Esophagus squamous epithelium (tissue), 4 donors: ENCODE measurements at regions not wholly inside any gene's neighbourhood (a gene's known extent, or its start where the extent isn't known, plus 50 kb on each side); places are given as distances from the start of the nearest gene placed in this dataset.

Experiments used
- POLR2A ChIP-seq, 4 donors: fragments of 450-650 bp; IDR thresholded peaks; one replicate each; pipeline ENCODE4 v1.6.1; 2017; ENCODE audit warnings: antibody characterized with exemption in 4 of 4, mild to moderate bottlenecking in 4 of 4, moderate library complexity in 3 of 4
- TF ChIP-seq, protein P1 (sequence below), 6 experiments: fragments of 450-650 bp in 4 of 6; fragments of 200-600 bp in 2 of 6; sonication (generic) in 2 of 6; IDR thresholded peaks; one replicate each; pipeline ENCODE4 v1.5.1; 2016 to 2019; ENCODE audit warnings: antibody characterized with exemption in 6 of 6, mild to moderate bottlenecking in 4 of 6, moderate library complexity in 4 of 6

DNA sequence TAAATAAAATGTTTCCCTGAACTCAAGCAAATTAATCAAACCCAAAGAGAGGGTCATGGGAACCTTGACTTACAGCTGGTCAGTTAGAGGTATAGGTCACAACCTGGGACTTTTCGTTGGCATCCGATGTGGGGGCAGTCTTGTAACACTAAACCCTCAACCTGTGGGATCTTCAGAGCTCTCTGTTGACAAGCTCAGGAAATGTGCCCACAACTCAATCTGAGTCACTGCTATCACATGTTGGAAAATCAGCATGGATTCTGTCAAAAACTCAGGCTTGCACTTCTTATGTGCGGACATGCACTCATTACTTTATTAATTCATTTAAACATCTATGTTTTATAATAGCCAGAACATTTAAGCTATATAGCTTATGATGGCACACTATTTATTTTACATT is 424.6 kb upstream of the SORCS1 start:
- TF ChIP-seq, protein P1, sequence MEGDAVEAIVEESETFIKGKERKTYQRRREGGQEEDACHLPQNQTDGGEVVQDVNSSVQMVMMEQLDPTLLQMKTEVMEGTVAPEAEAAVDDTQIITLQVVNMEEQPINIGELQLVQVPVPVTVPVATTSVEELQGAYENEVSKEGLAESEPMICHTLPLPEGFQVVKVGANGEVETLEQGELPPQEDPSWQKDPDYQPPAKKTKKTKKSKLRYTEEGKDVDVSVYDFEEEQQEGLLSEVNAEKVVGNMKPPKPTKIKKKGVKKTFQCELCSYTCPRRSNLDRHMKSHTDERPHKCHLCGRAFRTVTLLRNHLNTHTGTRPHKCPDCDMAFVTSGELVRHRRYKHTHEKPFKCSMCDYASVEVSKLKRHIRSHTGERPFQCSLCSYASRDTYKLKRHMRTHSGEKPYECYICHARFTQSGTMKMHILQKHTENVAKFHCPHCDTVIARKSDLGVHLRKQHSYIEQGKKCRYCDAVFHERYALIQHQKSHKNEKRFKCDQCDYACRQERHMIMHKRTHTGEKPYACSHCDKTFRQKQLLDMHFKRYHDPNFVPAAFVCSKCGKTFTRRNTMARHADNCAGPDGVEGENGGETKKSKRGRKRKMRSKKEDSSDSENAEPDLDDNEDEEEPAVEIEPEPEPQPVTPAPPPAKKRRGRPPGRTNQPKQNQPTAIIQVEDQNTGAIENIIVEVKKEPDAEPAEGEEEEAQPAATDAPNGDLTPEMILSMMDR (IDR thresholded peaks at IDR 0.05), result no peak
- TF ChIP-seq POLR2A (IDR thresholded peaks at IDR 0.05), result no peak
